ENCODE measurements at regions not wholly inside any gene's neighbourhood (a gene's known extent, or its start where the extent isn't known, plus 50 kb on each side); places are given as distances from the start of the nearest gene placed in this dataset.
"Not testable (repeated sequence)": the region's sequence is repeated elsewhere in the genome, so short reads cannot be mapped to it uniquely, and the experiment has no call there.

DNA sequence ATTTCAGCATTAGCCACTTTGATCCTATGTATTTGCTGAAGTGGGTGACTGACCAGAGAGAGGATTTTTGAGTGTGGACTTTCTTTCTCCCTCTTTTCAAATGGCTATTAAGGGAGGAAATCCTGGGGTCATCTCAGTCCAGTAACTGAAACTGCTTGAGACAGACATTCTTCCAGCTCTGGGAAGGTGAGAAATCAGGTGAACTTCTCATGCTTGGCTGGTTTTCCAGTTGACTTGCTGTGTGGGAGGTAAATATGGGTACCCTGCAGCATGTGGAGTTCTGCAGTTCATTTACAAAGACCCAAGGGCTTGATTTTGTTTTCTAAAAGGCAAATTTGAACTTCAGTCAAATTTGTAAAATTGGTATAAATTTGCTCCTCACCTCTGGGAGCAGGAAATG is 461.1 kb upstream of the TBL1XR1 start:
- TF ChIP-seq CREB5 (CRISPR knock-in tag; IDR thresholded peaks at IDR 0.05; ENCODE audit: low read depth) (no peak), TCF4 (CRISPR knock-in tag; IDR thresholded peaks at IDR 0.05; ENCODE audit: borderline replicate concordance) (no peak), TOX (CRISPR knock-in tag; IDR thresholded peaks at IDR 0.05; ENCODE audit: borderline replicate concordance) (no peak), TSHZ2 (CRISPR knock-in tag; IDR thresholded peaks at IDR 0.05) (no peak), ZNF8 (CRISPR knock-in tag; IDR thresholded peaks at IDR 0.05) (no peak), ZNF565 (CRISPR knock-in tag; conservative IDR thresholded peaks at IDR 0.05; ENCODE audit: low read depth) (no peak), POU6F1 (CRISPR knock-in tag; IDR thresholded peaks at IDR 0.05; ENCODE audit: borderline replicate concordance, low read depth) (no peak), ZC3H10 (CRISPR knock-in tag; IDR thresholded peaks at IDR 0.05) (no peak), ARNTL (CRISPR knock-in tag; IDR thresholded peaks at IDR 0.05; ENCODE audit: borderline replicate concordance, low read depth) (no peak), ISL1 (CRISPR knock-in tag; IDR thresholded peaks at IDR 0.05) (no peak), ZFP3 (CRISPR knock-in tag; IDR thresholded peaks at IDR 0.05) (no peak), SNAI2 (CRISPR knock-in tag; IDR thresholded peaks at IDR 0.05) (no peak), ZNF70 (CRISPR knock-in tag; IDR thresholded peaks at IDR 0.05) (no peak), BACH2 (CRISPR knock-in tag; IDR thresholded peaks at IDR 0.05; ENCODE audit: borderline replicate concordance) (no peak), OSR1 (CRISPR knock-in tag; IDR thresholded peaks at IDR 0.05) (no peak)
- TF ChIP-seq, protein P1, sequence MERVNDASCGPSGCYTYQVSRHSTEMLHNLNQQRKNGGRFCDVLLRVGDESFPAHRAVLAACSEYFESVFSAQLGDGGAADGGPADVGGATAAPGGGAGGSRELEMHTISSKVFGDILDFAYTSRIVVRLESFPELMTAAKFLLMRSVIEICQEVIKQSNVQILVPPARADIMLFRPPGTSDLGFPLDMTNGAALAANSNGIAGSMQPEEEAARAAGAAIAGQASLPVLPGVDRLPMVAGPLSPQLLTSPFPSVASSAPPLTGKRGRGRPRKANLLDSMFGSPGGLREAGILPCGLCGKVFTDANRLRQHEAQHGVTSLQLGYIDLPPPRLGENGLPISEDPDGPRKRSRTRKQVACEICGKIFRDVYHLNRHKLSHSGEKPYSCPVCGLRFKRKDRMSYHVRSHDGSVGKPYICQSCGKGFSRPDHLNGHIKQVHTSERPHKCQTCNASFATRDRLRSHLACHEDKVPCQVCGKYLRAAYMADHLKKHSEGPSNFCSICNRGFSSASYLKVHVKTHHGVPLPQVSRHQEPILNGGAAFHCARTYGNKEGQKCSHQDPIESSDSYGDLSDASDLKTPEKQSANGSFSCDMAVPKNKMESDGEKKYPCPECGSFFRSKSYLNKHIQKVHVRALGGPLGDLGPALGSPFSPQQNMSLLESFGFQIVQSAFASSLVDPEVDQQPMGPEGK (CRISPR knock-in tag; IDR thresholded peaks at IDR 0.05; ENCODE audit: borderline replicate concordance): no peak
- no peak for ATAC-seq

GRCh38 chr3:177664380-177665103 is 467.3 kb upstream of the TBL1XR1 start:
- ATAC-seq: not testable (repeated sequence)

- TF ChIP-seq ISL1 (CRISPR knock-in tag; IDR thresholded peaks at IDR 0.05): no peak
- TF ChIP-seq, protein P2, sequence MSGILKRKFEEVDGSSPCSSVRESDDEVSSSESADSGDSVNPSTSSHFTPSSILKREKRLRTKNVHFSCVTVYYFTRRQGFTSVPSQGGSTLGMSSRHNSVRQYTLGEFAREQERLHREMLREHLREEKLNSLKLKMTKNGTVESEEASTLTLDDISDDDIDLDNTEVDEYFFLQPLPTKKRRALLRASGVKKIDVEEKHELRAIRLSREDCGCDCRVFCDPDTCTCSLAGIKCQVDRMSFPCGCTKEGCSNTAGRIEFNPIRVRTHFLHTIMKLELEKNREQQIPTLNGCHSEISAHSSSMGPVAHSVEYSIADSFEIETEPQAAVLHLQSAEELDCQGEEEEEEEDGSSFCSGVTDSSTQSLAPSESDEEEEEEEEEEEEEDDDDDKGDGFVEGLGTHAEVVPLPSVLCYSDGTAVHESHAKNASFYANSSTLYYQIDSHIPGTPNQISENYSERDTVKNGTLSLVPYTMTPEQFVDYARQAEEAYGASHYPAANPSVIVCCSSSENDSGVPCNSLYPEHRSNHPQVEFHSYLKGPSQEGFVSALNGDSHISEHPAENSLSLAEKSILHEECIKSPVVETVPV (CRISPR knock-in tag; IDR thresholded peaks at IDR 0.05): no peak
- TF ChIP-seq BACH2 (CRISPR knock-in tag; IDR thresholded peaks at IDR 0.05; ENCODE audit: borderline replicate concordance): no peak
- TF ChIP-seq CSDC2 (CRISPR knock-in tag; IDR thresholded peaks at IDR 0.05): no peak
- TF ChIP-seq TSHZ2 (CRISPR knock-in tag; IDR thresholded peaks at IDR 0.05): no peak
- no peak for TF ChIP-seq GLIS3 (CRISPR knock-in tag; IDR thresholded peaks at IDR 0.05)
- no peak for TF ChIP-seq ZFP3 (CRISPR knock-in tag; IDR thresholded peaks at IDR 0.05)
- no peak for TF ChIP-seq PPARA (CRISPR knock-in tag; IDR thresholded peaks at IDR 0.05; ENCODE audit: borderline replicate concordance)
- no peak for TF ChIP-seq ZNF70 (CRISPR knock-in tag; IDR thresholded peaks at IDR 0.05)
- TF ChIP-seq ZNF8 (CRISPR knock-in tag; IDR thresholded peaks at IDR 0.05): no peak
- no peak for TF ChIP-seq TCF4 (CRISPR knock-in tag; IDR thresholded peaks at IDR 0.05; ENCODE audit: borderline replicate concordance)
- no peak for TF ChIP-seq ESRRG (CRISPR knock-in tag; IDR thresholded peaks at IDR 0.05)
- no peak for TF ChIP-seq POU6F1 (CRISPR knock-in tag; IDR thresholded peaks at IDR 0.05; ENCODE audit: borderline replicate concordance, low read depth)
- no peak for TF ChIP-seq ZC3H10 (CRISPR knock-in tag; IDR thresholded peaks at IDR 0.05)
- no peak for TF ChIP-seq TOX (CRISPR knock-in tag; IDR thresholded peaks at IDR 0.05; ENCODE audit: borderline replicate concordance)
- TF ChIP-seq ZNF565 (CRISPR knock-in tag; conservative IDR thresholded peaks at IDR 0.05; ENCODE audit: low read depth): no peak
- no peak for ATAC-seq
Observed at GRCh38 chr3:177665122-177665808, 468.0 kb upstream of the TBL1XR1 start.

All from SK-N-SH treated with all-trans-retinoic acid at 6 μM for 48 hours (cell line).